HG03108 (cell line): ENCODE measurements at regions not wholly inside any gene's neighbourhood (a gene's known extent, or its start where the extent isn't known, plus 50 kb on each side); places are given as distances from the start of the nearest gene placed in this dataset.

Source experiments
- ATAC-seq: cut with Tn5 transposase; IDR thresholded peaks from one replicate; pipeline ENCODE4 v1.9.1; 2021; ENCODE audit warnings: moderate library complexity; ENCODE audit not compliant: unreplicated experiment

DNA sequence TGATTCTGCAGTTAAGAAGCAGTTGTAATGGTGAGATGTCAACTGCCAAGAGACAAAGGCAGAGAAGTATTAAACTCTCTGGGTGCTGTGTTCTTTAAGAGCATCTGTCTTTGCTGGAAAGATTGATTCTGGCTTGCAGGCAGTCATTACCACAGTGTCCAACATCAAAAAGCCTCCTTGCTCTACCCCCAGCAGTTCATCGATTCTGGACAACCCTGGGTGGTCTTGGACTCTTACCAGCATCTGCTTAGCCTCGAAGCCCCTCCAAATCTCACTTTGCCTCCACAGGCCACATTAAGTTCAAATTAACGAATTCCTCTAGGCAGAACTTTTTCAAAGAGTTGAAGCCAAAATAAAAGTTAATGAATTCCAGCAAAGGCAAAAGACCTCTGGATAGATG, 1061.4 kb downstream of the TSN start:
- no peak for ATAC-seq

- no peak for ATAC-seq
These were observed 1066.9 kb downstream of the TSN start for GRCh38 chr2:122822319-122822718.

- no peak for ATAC-seq
These were observed 1074.7 kb downstream of the TSN start for GRCh38 chr2:122830157-122830556.

DNA sequence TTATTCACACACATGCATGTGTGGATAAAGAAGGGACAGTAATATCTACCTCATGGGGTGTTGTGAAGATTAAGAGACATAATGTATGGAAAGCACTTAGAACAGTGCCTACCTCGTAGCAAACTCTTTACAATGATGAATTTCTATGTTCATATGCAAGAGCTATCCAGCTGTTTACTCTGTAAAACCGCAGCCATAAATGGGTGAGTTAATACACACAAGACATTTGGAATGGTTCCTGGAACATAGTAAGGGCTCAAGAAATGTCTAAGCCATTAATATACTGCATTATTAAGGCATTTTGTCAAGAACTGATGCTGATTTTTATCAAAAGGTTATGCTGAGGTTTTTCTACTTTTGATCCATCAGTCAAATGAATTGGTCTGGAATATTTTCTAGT, 1076.2 kb downstream of the TSN start:
- ATAC-seq: no peak

- no peak for ATAC-seq
These were observed 1088.1 kb downstream of the TSN start for GRCh38 chr2:122843503-122843902.

DNA sequence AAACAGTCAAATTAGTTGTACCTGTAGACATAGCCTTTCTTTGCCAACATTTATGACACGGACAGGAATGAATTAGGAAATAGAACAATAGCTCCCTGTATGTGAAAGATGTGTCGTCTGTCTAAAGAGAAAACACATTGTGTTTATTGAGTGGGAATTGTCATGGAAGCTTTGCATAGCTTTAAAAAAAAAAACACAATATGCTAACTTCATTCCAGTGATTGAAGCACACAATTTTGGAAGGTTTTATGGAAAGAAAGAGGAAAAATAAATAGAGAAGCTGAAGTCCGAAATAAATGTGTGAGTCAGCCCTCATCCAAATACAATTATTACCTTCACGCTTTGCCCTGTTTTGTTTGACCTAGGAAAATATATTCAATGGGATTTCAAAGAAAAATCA, 1095.7 kb downstream of the TSN start:
- no peak for ATAC-seq

- no peak for ATAC-seq
These were observed 1096.6 kb downstream of the TSN start for GRCh38 chr2:122851972-122852531.

DNA sequence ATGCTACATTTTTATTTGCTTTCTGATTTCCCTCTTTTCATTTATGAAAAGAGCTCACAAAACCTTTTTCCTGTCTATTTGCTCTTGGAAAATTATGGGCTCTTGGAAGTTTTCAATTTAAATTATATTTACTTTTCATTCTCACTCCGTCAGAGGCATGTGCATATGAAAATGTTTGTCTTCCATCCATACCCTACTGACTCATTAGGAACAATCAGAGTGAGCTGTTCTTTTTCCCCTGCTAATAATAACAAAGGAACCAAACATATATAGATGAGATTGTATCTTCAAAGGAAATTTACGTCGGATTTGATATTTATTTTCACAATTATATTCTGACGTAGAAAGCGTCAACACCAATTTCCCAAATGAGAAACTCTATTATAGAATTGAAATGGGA, 1101.2 kb downstream of the TSN start:
- ATAC-seq: no peak

DNA sequence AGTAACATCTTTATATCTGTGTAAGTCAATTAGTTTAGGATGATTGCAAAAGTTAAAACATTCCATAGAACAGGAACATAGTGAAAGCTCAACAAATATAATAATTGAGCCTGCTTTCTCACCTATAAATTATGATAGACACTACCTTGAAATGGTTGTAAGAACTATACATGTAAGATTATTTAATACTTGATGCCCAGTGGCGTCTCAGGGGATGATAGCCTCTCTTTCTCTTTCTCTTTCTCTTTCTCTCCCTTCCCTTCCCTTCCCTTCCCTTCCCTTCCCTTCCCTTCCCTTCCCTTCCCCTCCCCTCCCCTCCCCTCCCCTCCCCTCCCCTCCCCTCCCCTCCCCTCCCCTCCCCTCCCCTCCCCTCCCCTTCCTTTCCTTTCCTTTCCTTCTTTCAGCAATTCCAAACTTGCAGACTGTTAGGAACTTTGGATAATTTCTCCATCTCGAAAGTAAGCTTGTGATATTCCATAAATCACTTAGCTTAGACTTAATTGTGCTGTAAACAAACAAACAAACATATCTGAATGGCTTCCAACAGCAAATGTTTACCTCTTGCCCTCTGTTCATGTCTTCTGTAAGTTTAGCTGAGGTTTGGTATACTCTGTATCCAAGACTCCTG, 1102.7 kb downstream of the TSN start:
- no peak for ATAC-seq

DNA sequence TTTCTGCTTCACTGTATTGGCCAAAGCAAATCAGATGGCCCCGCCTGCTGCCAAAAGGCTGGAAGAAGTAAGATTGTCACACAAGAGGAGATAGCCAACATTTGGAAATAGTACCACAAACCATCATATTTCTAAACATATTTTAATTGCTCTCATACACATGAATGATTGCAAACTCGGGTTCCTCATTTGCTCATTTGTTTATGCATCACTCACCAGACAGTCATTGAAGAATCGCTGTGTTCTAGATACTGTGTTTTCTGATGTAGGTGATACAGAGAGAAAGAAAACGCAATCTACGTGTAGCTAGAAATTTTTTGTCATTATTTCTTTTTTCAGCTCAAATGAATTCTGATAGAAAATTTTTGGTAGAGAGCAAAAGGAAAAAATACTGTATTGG, 1103.4 kb downstream of the TSN start:
- ATAC-seq: no peak

- ATAC-seq: no peak
These were observed 1103.8 kb downstream of the TSN start for GRCh38 chr2:122859260-122859659.

- no peak for ATAC-seq
These were observed 1108.1 kb downstream of the TSN start for GRCh38 chr2:122863532-122863931.

DNA sequence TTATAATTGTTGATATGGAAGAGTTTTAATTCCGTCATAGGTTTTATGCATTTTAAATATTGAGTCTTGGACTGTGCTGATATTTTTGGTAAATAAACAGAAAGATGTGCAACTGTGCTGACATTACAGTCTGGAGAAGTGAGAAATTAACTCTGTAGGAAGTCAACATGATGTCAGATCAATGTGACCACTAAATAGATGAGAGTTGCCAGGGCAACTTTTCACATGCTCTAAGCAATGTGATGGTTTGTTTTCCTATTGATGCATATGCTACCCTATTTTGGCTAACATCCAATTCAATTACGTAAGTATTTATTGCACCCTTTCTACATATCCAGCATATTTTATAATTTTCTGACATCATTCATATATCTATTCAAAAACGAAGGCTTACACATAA, 1109.3 kb downstream of the TSN start:
- no peak for ATAC-seq

GRCh38 chr2:122866095-122866494, 1110.6 kb downstream of the TSN start:
- ATAC-seq: no peak

DNA sequence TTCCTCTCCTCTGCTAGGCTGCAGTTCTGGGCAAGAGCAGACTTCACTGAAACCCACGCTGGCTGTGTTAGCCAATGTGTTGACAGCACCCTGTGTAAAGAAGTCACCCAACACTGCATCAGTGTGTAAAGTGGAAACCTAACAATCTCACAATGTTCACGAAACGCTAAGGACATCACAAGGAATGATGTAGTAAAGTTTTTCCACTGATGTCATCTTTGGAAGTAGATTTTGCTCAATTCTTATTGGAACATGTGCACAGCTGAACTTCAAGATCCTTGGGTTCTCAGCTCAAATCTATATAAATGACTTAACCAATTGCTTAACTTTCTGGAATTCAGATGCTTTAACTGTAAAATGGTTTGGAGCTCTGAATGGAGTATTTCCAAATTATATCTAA, 1112.5 kb downstream of the TSN start:
- no peak for ATAC-seq

DNA sequence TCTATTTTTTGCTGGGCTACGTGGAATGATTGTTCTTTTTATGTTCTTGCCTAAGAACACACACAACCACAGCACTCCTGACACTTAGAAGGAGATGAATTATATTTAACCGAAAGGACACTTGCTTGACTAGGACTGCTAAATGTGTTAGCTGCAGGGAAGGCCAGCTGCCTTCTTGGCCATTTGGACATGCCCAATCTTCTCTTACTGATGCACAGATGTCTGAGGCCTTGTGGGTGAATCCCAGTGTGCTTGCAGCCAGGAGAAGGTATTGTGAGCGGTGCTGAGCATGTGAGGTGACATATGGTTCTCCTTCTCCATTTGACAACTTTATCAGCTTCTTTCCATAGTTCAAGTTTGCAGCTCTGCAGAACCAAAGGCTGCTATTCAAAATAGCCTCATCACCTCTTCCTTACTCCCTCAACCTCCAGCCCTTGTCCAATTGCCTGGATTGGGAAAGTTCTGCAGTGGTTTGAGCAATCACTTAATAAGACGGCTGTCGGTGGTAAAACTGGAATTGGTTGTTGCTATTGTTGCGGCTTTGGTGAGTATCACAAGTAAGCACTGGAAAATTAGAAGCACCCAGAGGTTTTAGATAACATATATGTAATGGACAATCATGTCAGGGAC, 1113.3 kb downstream of the TSN start:
- no peak for ATAC-seq

- ATAC-seq: no peak
These were observed 1118.5 kb downstream of the TSN start for GRCh38 chr2:122873951-122874350.

DNA sequence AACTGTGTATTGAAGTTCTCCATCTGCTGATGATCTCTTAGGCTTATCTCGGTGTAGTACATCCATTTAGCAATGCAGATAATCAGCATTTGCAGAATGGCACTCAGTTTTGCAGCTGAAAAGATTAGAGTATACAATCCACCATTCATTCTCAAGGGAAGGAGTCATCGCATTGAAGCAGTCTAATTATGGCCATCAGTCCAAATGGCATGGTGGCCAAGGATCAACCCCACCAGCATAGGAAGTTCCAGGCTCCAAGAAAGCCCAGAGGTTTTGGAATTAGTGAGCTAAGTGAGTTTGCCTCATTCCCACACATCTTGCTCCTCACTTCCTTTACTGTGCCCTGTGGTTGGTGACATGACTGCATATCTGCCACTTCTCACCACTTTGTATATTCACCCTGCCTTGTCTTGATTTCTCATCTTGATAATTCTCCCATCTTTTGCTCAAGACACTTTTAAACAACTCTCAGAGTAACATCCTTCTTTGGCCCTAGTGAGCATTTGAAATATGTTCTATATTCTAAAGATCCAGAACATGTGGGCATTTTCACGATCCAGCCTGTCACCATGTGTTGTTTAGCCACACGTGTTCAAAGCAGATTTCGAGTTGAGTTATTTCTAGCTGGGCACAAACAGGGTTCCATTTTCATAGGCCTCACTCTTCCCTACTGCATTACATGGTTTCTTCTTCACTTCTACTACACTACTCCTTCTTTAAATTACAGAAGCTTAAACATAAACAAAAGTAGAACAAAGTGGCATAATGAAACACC, 1119.8 kb downstream of the TSN start:
- ATAC-seq: no peak

DNA sequence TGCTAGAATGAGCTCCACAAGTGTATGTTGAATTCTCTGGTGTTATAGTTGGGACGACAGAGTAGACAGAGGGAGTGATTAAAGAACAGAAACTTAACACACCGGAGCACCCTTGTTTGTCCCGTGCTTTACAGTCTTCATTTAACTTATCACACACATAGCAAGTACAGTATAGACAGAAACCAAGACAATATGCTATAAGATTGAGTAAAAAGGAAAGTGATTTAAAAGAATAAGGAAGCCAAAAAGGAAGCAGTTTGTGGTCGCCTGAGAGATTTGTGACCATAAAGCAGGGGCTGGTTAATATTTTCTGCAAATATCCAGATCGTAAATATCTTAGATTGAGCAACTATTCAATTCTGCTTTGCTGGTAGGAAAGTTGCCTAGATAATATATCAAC, 1128.4 kb downstream of the TSN start:
- no peak for ATAC-seq

DNA sequence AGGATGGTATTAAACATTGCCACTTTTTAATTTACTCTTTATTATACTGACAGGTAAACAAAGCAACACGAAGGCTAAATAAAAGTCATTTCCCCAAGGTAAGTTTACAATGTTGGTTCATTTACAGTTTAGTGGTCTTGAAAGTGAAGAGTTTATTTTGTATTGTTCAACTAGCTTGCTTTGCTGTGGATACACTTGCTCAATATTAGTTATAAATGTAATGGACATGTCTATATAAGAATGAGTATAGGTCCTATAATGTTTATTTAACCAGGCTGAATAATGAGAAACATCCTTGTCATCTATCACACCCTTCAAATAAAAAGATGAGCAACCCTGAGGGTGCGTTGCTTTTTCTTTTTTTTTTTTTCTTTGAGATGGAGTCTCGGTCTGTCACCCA, 1129.4 kb downstream of the TSN start:
- ATAC-seq: no peak

GRCh38 chr2:122885436-122885835, 1130.0 kb downstream of the TSN start:
- no peak for ATAC-seq
